VCaP (cell line): ENCODE measurements at regions not wholly inside any gene's neighbourhood (a gene's known extent, or its start where the extent isn't known, plus 50 kb on each side); places are given as distances from the start of the nearest gene placed in this dataset.

Source experiments
- H3K27ac ChIP-seq: fragments of 450-650 bp; 2 replicates; pipeline ENCODE4 v1.5.1; 2017
- CTCF ChIP-seq: fragments of 450-650 bp; conservative IDR thresholded peaks from 2 replicates; pipeline ENCODE4 v1.5.1; 2017; ENCODE audit warnings: mild to moderate bottlenecking, moderate library complexity

- H3K27ac ChIP-seq: no peak overlapping the region
- TF ChIP-seq CTCF: no peak
Observed at GRCh38 chr5:83001796-83002381, 75.3 kb downstream of the TMEM167A start.

GRCh38 chr5:83000922-83001321 lies 76.3 kb downstream of the TMEM167A start:
- no peak for TF ChIP-seq CTCF
- no peak overlapping the region for H3K27ac ChIP-seq

GRCh38 chr5:83000428-83000827 lies 76.8 kb downstream of the TMEM167A start:
- no peak overlapping the region for H3K27ac ChIP-seq
- TF ChIP-seq CTCF: no peak

GRCh38 chr5:82993416-82993815 lies 83.8 kb downstream of the TMEM167A start:
- no peak for TF ChIP-seq CTCF
- H3K27ac ChIP-seq: no peak overlapping the region

- H3K27ac ChIP-seq: no peak overlapping the region
- TF ChIP-seq CTCF: no peak
Observed at GRCh38 chr5:82992646-82993045, 84.5 kb downstream of the TMEM167A start.

GRCh38 chr5:82991678-82992323 lies 85.4 kb downstream of the TMEM167A start:
- no peak for TF ChIP-seq CTCF
- no peak overlapping the region for H3K27ac ChIP-seq

GRCh38 chr5:82991059-82991458 lies 86.1 kb downstream of the TMEM167A start:
- TF ChIP-seq CTCF: no peak
- no peak overlapping the region for H3K27ac ChIP-seq
